ENCODE measurements at regions not wholly inside any gene's neighbourhood (a gene's known extent, or its start where the extent isn't known, plus 50 kb on each side); places are given as distances from the start of the nearest gene placed in this dataset.

DNA sequence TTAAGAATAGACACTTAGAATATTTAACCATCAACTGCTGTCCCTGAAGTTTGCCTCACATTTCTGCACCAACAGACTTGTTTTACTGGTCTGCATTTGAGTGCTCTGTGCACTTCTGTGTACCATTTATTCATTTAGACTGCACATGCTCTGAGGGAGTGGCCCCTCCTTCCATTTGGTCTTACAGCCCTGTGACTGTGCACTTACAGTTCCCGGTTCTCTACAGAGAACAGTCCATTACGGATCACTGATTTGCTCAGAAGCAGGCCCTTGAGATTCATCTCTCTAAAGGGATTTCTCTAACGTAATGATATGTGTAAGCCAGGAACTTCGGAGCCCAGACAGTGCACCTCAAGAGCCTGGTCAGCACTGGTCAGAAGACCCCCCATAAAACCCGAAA lies 247.3 kb upstream of the BLID start:
- DNase-seq (ENCODE audit: low spot score), result no peak

DNA sequence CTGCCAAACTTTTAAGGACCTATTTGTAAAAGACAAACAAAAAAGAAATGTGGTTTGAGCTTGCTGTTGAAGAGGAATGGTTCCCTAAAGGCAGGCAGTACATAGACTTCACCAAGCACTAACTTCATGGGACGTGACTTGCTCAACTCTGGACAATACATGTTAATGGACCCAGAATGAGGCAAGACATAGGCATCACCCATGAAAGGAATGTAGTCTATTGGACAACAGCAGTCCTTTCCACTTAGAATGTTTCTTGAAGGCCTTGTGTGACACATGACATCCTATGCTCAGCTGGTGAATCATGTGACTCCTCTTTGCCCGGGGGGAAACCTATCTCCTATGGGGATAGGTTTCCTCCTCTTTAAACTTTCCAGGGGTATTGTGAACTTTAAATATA lies 246.4 kb upstream of the BLID start:
- in situ Hi-C loops (cut with HindIII; ENCODE audit: low sequenced_read_pairs), result no loop called here

More for the DNA sequence above, 247.3 kb upstream of the BLID start:
- in situ Hi-C loops (cut with HindIII; ENCODE audit: low sequenced_read_pairs), result no loop called here

DNA sequence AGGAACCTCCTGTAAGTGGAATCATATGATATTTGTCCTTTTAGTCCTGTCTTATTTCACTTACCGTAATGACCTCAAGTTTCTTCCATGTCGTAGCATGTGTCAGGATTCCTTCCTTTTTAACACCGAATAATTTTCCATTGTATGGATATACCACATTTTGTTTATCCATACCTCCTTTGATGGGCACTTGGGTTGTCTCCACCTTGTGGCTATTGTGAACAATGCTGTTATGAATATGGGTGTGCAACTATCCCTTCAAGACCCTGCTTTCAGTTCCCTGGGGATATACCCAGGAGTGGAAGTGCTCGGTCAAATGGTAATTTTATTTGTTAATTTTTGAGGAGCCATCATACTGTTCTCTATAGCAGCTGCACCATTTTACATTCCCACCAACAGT lies 244.9 kb upstream of the BLID start:
- DNase-seq (ENCODE audit: low spot score), result no peak
- in situ Hi-C loops (cut with HindIII; ENCODE audit: low sequenced_read_pairs), result no loop called here

More for the DNA sequence above, 246.4 kb upstream of the BLID start:
- DNase-seq (ENCODE audit: low spot score), result no peak

DNA sequence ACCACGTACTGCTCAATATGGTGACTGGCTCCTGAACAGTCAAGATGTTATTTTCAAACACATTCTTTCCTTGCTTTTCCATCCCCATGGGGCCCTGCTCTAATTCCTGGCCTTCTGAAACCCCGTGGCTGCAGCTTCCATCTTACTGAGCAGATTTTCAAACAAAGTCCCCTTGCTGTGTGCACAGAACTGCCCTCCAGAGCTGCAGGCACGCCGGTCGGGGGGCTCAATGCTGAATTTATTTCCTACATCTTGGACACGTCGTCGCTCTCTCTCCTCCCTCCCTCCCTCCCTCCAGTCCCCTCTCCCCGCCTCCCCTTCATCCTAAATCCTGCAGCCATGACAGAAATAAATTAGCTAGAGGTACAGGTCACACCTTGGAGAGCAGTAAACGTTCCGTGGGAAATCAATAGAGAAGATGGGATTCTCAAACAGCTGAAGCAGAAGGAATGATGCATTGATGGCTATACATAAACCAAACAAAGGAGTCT lies 243.1 kb upstream of the BLID start:
- DNase-seq (ENCODE audit: low spot score), result no peak
- in situ Hi-C loops (cut with HindIII; ENCODE audit: low sequenced_read_pairs), result no loop called here

DNA sequence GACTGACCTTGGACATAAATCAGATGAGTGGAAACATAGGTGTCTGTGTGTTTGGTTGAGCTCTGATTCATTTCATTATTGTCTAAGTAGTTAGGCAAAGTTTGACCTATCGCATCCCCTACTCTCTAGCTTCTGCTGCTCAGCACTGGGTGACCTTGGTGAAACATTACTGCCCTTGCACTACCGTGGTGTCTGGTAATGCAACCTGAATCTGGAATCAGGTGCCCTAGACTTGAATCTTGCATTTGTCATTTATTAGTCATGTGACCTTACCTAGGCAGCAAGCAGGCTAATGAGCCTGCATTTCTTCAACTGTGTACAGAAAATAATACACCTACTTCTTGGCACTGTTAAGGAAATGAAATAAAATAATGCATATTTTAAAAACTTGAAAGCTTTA lies 242.3 kb upstream of the BLID start:
- DNase-seq (ENCODE audit: low spot score), result no peak
- in situ Hi-C loops (cut with HindIII; ENCODE audit: low sequenced_read_pairs), result no loop called here

DNA sequence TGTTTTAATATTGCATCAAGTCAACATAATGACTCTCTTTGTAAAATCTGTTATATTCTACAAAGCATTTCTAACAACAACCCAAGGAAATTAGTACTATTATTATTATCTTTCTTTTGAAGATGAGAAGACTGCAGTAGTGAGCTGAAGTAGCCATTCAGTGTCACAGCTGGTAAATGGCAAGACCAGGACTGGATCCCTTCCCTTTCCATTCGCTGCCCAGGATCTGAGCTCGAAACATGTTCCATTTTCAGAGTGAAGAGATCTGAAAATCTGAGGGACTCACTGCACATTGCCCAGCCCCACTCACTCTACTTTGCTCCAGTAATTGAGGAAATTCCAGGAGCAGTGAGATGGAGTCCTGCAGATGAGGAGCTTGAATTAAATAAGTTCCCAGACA lies 240.0 kb upstream of the BLID start:
- no peak for DNase-seq (ENCODE audit: low spot score)
- in situ Hi-C loops (cut with HindIII; ENCODE audit: low sequenced_read_pairs), result no loop called here

DNA sequence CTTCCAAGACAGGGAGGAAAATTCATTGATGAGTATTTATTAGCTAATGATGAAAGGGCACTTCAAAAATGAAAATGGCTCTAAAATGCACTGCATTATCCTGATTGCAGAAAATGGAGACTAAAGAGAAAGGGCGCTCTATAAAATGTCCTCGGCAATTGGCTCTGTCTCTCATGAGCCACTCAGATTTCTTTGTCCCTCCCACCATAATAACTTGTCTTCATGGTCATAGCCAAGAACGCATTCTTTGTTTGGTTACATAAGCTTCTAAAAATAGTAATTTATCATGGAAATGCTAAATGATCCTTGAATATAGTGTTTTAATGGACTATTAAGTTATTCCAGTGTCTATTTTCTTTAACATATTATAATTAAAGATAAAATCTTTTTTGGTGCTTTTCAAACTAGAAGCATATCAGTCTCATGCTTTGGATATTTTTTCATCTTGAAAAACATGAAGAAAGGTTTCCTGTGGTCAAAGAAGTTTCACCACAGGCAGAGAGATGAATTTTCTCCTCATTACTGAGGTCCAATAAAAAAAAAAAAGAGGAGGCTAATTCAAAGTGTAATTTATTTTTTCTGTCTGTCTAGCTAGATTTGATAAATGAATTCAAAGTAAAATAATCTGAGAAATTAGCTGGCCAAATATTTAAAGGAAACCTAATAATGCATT lies 238.1 kb upstream of the BLID start:
- in situ Hi-C loops (cut with HindIII; ENCODE audit: low sequenced_read_pairs), result no loop called here
- no peak for DNase-seq (ENCODE audit: low spot score)

DNA sequence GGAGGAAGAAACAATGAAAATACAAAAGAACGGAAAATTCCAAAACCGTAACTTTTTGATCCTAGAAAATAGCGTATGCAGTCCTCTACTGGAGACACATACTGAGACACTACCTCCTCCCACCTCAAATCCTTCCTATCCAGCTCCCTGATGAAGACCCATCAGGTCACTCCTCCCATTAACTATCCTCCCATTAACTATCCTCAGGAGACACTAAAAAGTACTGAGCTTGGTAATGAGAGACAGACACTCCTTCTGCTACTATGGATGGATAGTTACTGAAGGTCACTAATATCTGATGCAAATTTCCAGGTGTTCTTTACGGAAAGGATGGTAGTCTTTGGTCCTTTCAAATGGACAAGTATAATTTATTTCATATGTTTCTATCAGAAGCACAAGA lies 237.5 kb upstream of the BLID start:
- DNase-seq (ENCODE audit: low spot score), result no peak
- in situ Hi-C loops (cut with HindIII; ENCODE audit: low sequenced_read_pairs), result no loop called here

DNA sequence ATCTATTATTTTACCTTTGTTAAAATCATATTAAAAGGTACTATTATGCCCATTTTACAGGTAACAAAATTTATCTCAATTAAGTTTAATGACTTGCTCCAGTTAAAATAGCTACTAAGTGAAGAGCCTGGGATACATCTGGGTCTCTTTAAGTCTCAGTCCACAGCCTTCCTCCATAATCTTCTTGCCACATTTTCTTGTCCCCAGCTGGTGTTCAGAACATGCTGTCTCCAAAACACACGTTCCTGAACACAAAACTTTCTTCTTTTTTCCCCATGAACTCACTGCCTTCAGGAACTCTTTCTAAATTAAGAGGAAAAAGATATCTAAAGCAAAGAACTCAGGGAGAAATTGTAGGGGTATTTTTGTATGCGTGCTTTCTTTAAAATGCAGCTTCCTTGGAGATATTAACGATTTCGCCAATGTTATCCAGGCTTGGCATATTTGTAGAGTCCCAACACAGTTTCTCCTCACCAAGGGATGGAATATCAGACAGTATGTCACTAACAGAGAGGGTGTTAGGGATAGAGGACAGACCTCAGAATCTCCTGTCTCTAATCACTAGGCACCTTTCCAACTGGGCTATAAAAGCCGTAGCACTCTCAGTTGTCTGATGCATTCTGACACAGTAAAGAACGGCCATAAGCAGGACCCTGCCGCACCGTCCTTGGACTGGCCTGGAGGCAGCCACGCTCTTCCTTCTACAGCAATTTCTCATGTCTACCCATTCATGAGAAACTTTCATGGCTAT lies 232.8 kb upstream of the BLID start:
- in situ Hi-C loops (cut with HindIII; ENCODE audit: low sequenced_read_pairs), result no loop called here
- DNase-seq (ENCODE audit: low spot score), result no peak

DNA sequence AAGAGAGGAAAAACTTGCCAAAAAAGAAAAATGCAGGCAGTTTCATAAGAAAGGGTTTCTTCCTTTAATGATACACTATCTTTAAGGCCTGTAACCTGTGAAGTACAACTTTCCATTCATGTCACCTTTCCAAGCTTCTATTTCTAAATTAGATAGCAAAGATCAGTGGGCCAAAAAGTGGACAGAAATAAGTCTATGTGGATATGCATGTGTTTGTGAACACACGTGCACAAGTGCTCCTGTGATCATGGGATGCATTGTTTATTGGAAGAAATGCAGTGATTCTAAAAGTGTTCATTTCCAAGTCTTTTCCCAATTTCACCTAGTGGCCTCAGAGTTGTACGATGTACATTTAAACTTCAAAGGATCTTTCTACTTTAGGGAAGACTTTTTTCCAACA lies 230.0 kb upstream of the BLID start:
- in situ Hi-C loops (cut with HindIII; ENCODE audit: low sequenced_read_pairs), result no loop called here
- DNase-seq (ENCODE audit: low spot score), result no peak

DNA sequence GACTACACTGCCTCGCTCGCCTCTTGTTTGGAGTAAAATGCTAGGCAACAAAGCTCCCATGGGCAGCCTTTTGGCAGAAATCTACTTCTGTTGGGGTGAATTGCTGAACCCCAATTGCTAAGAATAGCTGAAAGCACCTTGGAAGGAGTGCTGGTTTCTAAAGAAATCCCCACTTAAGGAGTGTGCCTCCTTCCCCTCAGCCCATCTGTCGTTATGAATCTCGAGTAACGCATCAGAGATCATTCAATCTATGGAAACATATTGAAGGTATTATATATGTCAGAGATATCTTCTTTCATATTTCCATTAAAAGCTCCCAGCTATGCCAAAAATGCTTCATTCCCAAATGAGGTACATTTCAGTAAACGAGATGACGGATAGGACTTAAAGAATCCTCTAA lies 229.6 kb upstream of the BLID start:
- in situ Hi-C loops (cut with HindIII; ENCODE audit: low sequenced_read_pairs), result no loop called here
- no peak for DNase-seq (ENCODE audit: low spot score)

DNA sequence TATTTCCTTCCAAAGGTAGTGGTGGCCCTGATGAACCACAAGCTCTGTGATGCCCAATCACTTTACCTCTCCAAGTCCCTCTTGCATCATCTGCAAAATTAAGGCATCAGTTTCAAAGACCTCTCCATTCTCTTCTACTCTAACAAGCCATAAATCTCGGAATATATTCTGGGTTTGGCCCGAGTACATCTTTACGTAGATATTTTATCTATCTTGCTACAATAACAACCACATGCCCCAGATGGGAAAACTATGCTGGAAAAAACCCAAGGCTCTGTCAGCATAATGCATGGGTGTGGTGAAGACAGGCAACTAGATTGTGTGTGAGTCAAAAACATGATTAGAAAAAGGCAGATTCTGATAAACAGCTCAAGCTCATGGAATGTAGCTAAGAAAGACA lies 228.2 kb upstream of the BLID start:
- in situ Hi-C loops (cut with HindIII; ENCODE audit: low sequenced_read_pairs), result no loop called here
- no peak for DNase-seq (ENCODE audit: low spot score)

DNA sequence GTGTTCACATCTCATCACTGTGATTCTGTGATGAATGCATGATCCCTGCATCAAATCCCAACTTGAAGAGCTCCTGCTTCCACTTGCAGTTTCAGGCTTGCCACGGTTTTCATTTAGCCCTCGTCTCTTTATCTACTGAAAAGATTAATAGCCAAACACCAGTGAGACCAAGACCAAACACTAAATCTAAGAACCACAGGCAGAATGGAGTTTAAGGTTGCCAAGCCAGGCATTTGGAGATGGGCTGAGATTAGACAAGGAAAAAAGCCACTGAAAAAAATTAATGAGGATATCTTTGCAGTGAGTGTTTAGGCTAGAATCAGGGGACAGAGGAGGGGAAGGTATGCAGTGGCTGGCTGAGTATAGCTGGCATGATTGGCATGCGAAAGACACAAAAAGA lies 227.2 kb upstream of the BLID start:
- DNase-seq (ENCODE audit: low spot score), result no peak
- in situ Hi-C loops (cut with HindIII; ENCODE audit: low sequenced_read_pairs), result no loop called here

DNA sequence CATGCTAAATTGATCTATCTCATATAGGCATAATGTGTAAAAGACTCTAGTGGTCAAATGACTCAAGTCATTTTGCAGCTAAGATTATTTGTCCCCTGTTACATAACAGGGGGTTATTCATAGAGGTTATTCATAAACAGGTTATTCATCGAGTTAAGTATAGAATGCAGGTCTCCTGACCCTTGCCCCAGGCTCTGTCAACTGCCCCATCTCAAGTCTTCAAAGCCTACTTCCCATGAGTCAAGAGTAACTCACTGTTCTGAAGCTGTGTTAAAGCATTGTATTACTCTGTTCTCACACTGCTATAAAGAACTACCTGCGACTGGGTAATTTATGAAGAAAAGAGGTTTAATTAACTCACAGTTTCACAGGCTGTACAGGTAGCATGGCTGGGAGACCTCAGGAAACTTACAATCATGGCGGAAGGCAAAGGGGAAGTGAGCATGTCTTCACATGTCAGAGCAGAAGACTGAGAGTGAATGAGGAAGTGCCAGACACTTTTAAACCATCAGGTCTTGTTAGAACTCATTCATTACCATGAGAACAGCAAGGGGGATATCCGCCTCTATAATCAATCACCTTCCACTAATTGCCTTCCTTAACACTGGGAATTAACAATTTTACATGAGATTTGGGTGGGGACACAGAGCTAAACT lies 226.2 kb upstream of the BLID start:
- in situ Hi-C loops (cut with HindIII; ENCODE audit: low sequenced_read_pairs), result no loop called here
- no peak for DNase-seq (ENCODE audit: low spot score)

DNA sequence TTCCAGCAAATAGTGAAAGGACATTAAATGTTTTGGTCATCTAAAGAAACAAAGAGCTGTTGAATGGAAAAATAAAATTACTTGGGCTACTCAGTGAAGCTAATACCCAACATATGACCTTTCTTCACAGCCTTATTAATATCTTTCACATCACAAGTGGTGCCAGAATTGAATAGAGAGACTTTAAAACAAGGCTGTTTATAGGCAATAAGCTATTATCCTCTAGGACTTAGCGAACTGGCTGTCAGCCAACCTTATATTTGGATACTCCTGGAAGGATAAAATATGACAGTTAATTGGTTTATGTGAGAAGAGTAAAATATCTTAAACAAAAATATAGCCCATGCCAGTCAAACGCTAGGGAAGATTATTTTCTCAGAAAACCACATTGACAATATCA lies 225.5 kb upstream of the BLID start:
- in situ Hi-C loops (cut with HindIII; ENCODE audit: low sequenced_read_pairs), result no loop called here
- DNase-seq (ENCODE audit: low spot score), result no peak

DNA sequence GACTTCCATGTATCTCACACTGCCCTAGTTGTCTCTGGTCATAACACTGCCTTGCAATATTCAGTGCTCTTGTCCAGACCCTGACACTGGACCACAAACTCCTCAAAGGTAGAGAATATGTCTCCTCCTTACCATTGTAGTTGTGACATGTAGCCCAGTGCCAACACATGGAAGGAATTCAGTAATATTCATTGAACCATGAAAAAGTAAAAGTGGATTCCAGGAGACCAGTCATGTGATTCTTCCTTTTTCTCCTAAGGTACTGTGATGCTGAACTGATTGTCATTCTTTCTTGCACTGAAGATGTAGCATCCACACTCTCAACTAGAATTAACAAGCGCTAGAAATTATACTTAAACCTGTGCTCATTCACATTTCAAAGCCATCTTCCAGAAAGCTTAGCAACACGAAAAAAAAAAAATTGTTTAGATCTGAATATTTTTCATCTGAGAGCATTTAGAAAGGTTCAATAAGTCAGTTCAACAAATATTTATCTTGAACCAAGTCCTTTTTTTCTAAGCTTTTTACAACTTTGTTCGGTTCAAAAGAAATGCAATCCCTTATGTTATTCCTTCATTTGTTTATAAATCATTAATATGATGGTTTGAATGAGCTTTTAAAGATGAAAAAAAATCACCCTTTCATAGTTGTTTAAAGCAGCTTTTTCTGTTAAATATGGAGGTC lies 224.7 kb upstream of the BLID start:
- in situ Hi-C loops (cut with HindIII; ENCODE audit: low sequenced_read_pairs), result no loop called here
- DNase-seq (ENCODE audit: low spot score), result no peak

DNA sequence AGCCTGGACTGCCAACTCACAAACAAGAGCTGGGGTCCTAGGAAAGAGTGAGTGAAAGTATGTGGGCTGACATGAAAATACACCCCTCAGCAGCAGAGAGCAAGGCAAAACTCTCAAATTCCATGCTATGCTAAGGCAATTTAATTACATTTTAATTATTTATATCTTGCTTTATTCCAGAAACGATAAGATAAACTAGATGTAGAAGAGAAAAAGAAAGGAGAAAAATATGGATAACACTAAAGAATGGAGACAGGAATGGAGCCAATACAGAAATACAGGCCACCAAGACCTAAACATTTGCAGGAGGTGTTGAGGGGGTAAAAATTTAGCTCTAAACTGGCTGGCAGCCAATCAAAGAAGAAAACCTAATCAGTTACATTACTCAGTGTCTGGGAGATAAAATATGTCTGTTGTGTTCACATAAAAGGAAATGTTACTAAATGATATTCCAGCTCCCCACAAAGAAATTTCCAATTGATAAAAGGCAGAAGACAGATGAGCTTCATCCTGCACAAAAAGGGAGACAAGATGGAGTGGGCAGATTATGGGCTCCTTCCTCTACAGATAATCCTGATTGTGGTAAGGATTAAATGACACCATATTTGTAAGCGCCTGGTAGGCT lies 223.5 kb upstream of the BLID start:
- in situ Hi-C loops (cut with HindIII; ENCODE audit: low sequenced_read_pairs), result no loop called here
- DNase-seq (ENCODE audit: low spot score), result no peak

DNA sequence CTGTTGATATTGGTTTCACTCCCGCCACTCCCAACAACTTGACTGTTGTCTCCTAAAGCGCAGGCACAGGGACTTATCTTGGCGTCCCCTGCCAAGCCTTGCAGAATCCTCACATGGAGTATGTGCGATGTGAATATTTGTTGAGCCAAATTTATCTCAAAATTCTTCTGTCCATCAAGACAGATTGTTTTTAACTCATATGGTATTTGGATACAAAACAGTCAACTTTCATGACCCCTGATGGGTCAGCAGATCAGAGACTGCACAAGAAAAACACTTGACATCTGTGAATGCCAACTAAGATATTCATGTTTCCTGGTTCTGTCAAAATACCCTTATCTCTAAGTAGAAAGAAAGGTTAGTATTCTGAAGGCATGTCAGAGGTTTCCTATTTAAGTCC lies 221.7 kb upstream of the BLID start:
- DNase-seq (ENCODE audit: low spot score), result no peak
- in situ Hi-C loops (cut with HindIII; ENCODE audit: low sequenced_read_pairs), result no loop called here

DNA sequence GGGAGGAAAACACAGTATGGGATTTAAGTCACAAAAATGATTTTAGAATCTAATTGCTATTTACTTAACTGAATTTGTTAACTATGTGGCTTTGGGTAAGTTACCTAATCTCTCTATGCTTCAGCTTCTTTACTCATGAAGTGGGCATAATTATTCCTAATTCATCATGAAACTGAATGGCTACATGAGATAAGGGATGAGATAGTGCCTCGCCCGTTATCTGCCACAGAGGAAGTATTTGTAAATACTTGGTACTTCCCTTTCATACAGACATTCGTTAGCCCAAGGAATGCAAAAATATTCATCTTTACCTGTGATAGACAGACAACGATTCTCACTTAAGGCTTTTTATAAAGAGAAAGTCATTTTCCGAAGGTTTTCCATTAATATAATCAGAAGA lies 221.2 kb upstream of the BLID start:
- no peak for DNase-seq (ENCODE audit: low spot score)

DNA sequence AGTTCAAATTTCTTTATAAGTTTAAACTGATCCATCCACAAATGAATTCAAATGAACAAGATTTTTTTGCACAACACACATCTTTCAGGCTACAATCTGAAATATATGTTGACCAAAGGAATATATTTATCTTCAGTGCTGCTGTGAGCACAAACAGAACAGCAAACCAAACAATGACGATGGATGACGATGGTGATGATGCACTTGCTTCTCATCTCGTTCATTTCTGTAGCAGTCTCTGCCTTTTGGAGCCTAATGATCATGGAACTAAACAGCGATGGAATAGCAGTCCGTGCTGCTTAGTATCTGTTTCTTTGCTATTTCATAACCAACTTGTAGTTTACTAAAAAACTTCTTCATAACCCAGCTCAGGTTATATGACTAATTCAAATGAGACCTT lies 220.7 kb upstream of the BLID start:
- DNase-seq (ENCODE audit: low spot score), result no peak
- in situ Hi-C loops (cut with HindIII; ENCODE audit: low sequenced_read_pairs), result no loop called here

More for the DNA sequence above, 221.2 kb upstream of the BLID start:
- in situ Hi-C loops (cut with HindIII; ENCODE audit: low sequenced_read_pairs), result no loop called here

Data from G401 (cell line).